ENCODE measurements at regions not wholly inside any gene's neighbourhood (a gene's known extent, or its start where the extent isn't known, plus 50 kb on each side); places are given as distances from the start of the nearest gene placed in this dataset.

GRCh38 chr1:209383907-209384709, 199.4 kb upstream of the CAMK1G start:
- Mint-ChIP-seq H3K4me3 (ENCODE audit: unreplicated experiment) (no peak overlapping the region), H3K27ac (ENCODE audit: unreplicated experiment) (peak overlapping the region; percentile 17)

DNA sequence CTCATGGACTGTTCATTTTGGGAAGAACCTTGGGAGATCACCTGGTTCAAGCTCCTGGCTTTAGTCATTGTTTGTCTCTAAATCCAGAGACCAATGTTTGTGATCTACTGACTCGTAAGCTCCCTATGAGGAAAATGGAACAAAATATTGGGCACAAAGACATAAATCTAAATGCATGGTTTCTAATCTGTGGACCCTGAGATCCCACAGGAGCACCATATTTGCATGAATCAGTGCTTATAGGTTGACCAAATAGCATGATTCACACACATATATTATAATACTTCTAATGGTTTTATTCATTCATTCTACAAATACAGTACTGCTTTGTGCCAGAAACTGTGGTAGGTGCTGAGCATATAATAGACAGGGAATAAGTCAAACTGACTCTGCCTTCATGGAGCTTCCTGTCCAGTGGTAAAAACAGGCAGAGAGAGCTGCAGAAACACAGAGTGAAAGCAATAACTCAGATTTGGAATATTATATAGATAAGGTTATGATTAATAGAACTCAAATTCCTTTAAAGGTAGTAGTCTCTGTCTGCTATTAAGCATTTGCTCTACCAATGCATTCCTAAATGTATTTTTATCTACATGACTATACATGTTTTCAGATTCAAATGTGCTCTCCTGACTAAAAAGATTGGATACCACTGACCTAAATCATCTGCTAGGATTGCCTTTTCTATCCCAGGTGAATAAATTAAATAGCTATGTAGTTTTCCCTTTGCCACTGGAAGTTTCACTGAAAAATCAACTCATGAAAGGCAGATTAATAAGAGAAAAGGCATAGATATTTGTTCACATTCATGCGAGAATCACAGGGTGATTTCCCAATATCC, 198.6 kb upstream of the CAMK1G start:
- Histone ChIP-seq H2AFZ (ENCODE audit: low read depth, low read length) (no peak overlapping the region), H3K27ac (ENCODE audit: low read depth, low read length) (no peak overlapping the region), H4K20me1 (ENCODE audit: insufficient read depth, low read length) (no peaks in the 10 kb centered on the region), H3K36me3 (ENCODE audit: insufficient read depth, low read length) (no peaks in the 10 kb centered on the region), H3K4me3 (ENCODE audit: insufficient read depth, low read depth, low read length) (no peak overlapping the region), H3K9ac (ENCODE audit: low read length) (no peak overlapping the region), H3K27me3 (ENCODE audit: insufficient read depth, low read length) (no peaks in the 10 kb centered on the region), H3K4me2 (ENCODE audit: low read length) (no peak overlapping the region), H3K9me3 (ENCODE audit: insufficient read depth, low read depth, low read length) (no peaks in the 10 kb centered on the region), H3K4me1 (ENCODE audit: insufficient read depth, low read length) (peaks cover 27% of the 10 kb centered on the region), H3K79me2 (ENCODE audit: insufficient read depth, low read length) (no peaks in the 10 kb centered on the region)
- no peak for DNase-seq (ENCODE audit: low read depth)
- no peaks in the 10 kb centered on the region for H3K27me3 Mint-ChIP-seq (ENCODE audit: low read depth, unreplicated experiment)
- H3K4me1 Mint-ChIP-seq (ENCODE audit: low read depth, unreplicated experiment), result peaks cover 53% of the 10 kb centered on the region
- H3K27ac Mint-ChIP-seq (ENCODE audit: unreplicated experiment), result no peak overlapping the region
- no peak overlapping the region for H3K4me3 Mint-ChIP-seq (ENCODE audit: unreplicated experiment)
- no peaks in the 10 kb centered on the region for H3K36me3 Mint-ChIP-seq (ENCODE audit: low read depth, unreplicated experiment)
- no peak for TF ChIP-seq EZH2 (IDR thresholded peaks at IDR 0.05; ENCODE audit: insufficient read depth, low read length)
- no peak for TF ChIP-seq CTCF (IDR thresholded peaks at IDR 0.05; ENCODE audit: insufficient read depth, low read depth, low read length)
- peak; percentile 58 for FAIRE-seq
- peaks cover 5% of the 10 kb centered on the region for H3K9me3 Mint-ChIP-seq (ENCODE audit: unreplicated experiment)

More at GRCh38 chr1:209383907-209384709, 199.4 kb upstream of the CAMK1G start:
- Histone ChIP-seq H3K36me3 (ENCODE audit: insufficient read depth, low read length) (no peaks in the 10 kb centered on the region), H3K4me1 (ENCODE audit: insufficient read depth, low read length) (peaks cover 19% of the 10 kb centered on the region), H3K4me2 (ENCODE audit: low read length) (no peak overlapping the region), H3K27me3 (ENCODE audit: insufficient read depth, low read length) (no peaks in the 10 kb centered on the region), H2AFZ (ENCODE audit: low read depth, low read length) (peak overlapping the region; percentile 7), H3K9ac (ENCODE audit: low read length) (no peak overlapping the region), H3K4me3 (ENCODE audit: insufficient read depth, low read depth, low read length) (no peak overlapping the region), H3K79me2 (ENCODE audit: insufficient read depth, low read length) (no peaks in the 10 kb centered on the region), H4K20me1 (ENCODE audit: insufficient read depth, low read length) (no peaks in the 10 kb centered on the region), H3K27ac (ENCODE audit: low read depth, low read length) (no peak overlapping the region), H3K9me3 (ENCODE audit: insufficient read depth, low read depth, low read length) (no peaks in the 10 kb centered on the region)
- H3K36me3 Mint-ChIP-seq (ENCODE audit: low read depth, unreplicated experiment), result no peaks in the 10 kb centered on the region
- DNase-seq (ENCODE audit: low read depth) (no peak), FAIRE-seq (no peak)
- peaks cover 5% of the 10 kb centered on the region for H3K9me3 Mint-ChIP-seq (ENCODE audit: unreplicated experiment)
- TF ChIP-seq EZH2 (IDR thresholded peaks at IDR 0.05; ENCODE audit: insufficient read depth, low read length), result no peak
- no peak for TF ChIP-seq CTCF (IDR thresholded peaks at IDR 0.05; ENCODE audit: insufficient read depth, low read depth, low read length)
- peaks cover 49% of the 10 kb centered on the region for H3K4me1 Mint-ChIP-seq (ENCODE audit: low read depth, unreplicated experiment)
- H3K27me3 Mint-ChIP-seq (ENCODE audit: low read depth, unreplicated experiment), result no peaks in the 10 kb centered on the region
